ENCODE measurements at regions not wholly inside any gene's neighbourhood (a gene's known extent, or its start where the extent isn't known, plus 50 kb on each side); places are given as distances from the start of the nearest gene placed in this dataset.

- no peak for TF ChIP-seq CTCF (IDR thresholded peaks at IDR 0.05; ENCODE audit: control extremely low read depth in 1 of 3, insufficient read depth in 1 of 3, low read depth in 1 of 3, low read length in 3 of 3)
- TF ChIP-seq EZH2 (IDR thresholded peaks at IDR 0.05; ENCODE audit: low read depth, low read length, severe bottlenecking), result no peak
- TF ChIP-seq POLR2AphosphoS5 (IDR thresholded peaks at IDR 0.05; ENCODE audit: low read depth, low read length), result no peak
- TF ChIP-seq MAX (IDR thresholded peaks at IDR 0.05), result no peak
- TF ChIP-seq GABPA (IDR thresholded peaks at IDR 0.05; ENCODE audit: borderline replicate concordance, insufficient read depth, low read length), result no peak
- no peak for TF ChIP-seq SAP30 (IDR thresholded peaks at IDR 0.05; ENCODE audit: insufficient read depth, insufficient replicate concordance, low read length)
- no peak for TF ChIP-seq TAF1 (IDR thresholded peaks at IDR 0.05; ENCODE audit: low read depth, low read length)
- no peak for TF ChIP-seq POLR2A (IDR thresholded peaks at IDR 0.05; ENCODE audit: control extremely low read depth in 1 of 2, low read depth in 2 of 2, low read length in 2 of 2)
- TF ChIP-seq USF2 (IDR thresholded peaks at IDR 0.05; ENCODE audit: low read length), result no peak
Observed at GRCh38 chr12:72982356-72982755, 710.2 kb downstream of the TRHDE start.

All from H1 (cell line).